ENCODE measurements at regions not wholly inside any gene's neighbourhood (a gene's known extent, or its start where the extent isn't known, plus 50 kb on each side); places are given as distances from the start of the nearest gene placed in this dataset.

- H3K36me3 ChIP-seq (ENCODE audit: control insufficient read depth, insufficient read depth, low read length): no peaks in the 10 kb centered on the region
- H3K27me3 ChIP-seq (ENCODE audit: control insufficient read depth, insufficient read depth, low read length): no peaks in the 10 kb centered on the region
- DNase-seq (ENCODE audit: low read depth): no peak
- TF ChIP-seq CTCF (IDR thresholded peaks at IDR 0.05; ENCODE audit: insufficient read depth, low read length, poor library complexity, severe bottlenecking): no peak
- H3K4me3 ChIP-seq (ENCODE audit: low read depth, low read length): no peak overlapping the region
These were observed 399.9 kb upstream of the FANCL start for GRCh38 chr2:58641001-58641400.

GRCh38 chr2:58640042-58640441, 398.9 kb upstream of the FANCL start:
- Histone ChIP-seq H3K36me3 (ENCODE audit: control insufficient read depth, insufficient read depth, low read length) (no peaks in the 10 kb centered on the region), H3K27me3 (ENCODE audit: control insufficient read depth, insufficient read depth, low read length) (no peaks in the 10 kb centered on the region), H3K4me3 (ENCODE audit: low read depth, low read length) (no peak overlapping the region)
- TF ChIP-seq CTCF (IDR thresholded peaks at IDR 0.05; ENCODE audit: insufficient read depth, low read length, poor library complexity, severe bottlenecking): no peak
- no peak for DNase-seq (ENCODE audit: low read depth)

- no peak for TF ChIP-seq CTCF (IDR thresholded peaks at IDR 0.05; ENCODE audit: insufficient read depth, low read length, poor library complexity, severe bottlenecking)
- Histone ChIP-seq H3K4me3 (ENCODE audit: low read depth, low read length) (no peak overlapping the region), H3K27me3 (ENCODE audit: control insufficient read depth, insufficient read depth, low read length) (no peaks in the 10 kb centered on the region), H3K36me3 (ENCODE audit: control insufficient read depth, insufficient read depth, low read length) (no peaks in the 10 kb centered on the region)
- DNase-seq (ENCODE audit: low read depth): no peak
These were observed 397.2 kb upstream of the FANCL start for GRCh38 chr2:58638256-58638805.

GRCh38 chr2:58636872-58637271, 395.7 kb upstream of the FANCL start:
- DNase-seq (ENCODE audit: low read depth): no peak
- Histone ChIP-seq H3K27me3 (ENCODE audit: control insufficient read depth, insufficient read depth, low read length) (no peaks in the 10 kb centered on the region), H3K4me3 (ENCODE audit: low read depth, low read length) (no peak overlapping the region), H3K36me3 (ENCODE audit: control insufficient read depth, insufficient read depth, low read length) (no peaks in the 10 kb centered on the region)
- TF ChIP-seq CTCF (IDR thresholded peaks at IDR 0.05; ENCODE audit: insufficient read depth, low read length, poor library complexity, severe bottlenecking): no peak

GRCh38 chr2:58635801-58636375, 394.8 kb upstream of the FANCL start:
- no peak for TF ChIP-seq CTCF (IDR thresholded peaks at IDR 0.05; ENCODE audit: insufficient read depth, low read length, poor library complexity, severe bottlenecking)
- H3K36me3 ChIP-seq (ENCODE audit: control insufficient read depth, insufficient read depth, low read length): no peaks in the 10 kb centered on the region
- no peaks in the 10 kb centered on the region for H3K27me3 ChIP-seq (ENCODE audit: control insufficient read depth, insufficient read depth, low read length)
- no peak overlapping the region for H3K4me3 ChIP-seq (ENCODE audit: low read depth, low read length)
- no peak for DNase-seq (ENCODE audit: low read depth)

All from kidney epithelial cell (primary cell).